Stomach (tissue), 8 donors: ENCODE measurements at regions not wholly inside any gene's neighbourhood (a gene's known extent, or its start where the extent isn't known, plus 50 kb on each side); places are given as distances from the start of the nearest gene placed in this dataset.

Source experiments
- DNase-seq, 2 donors: peaks; one replicate each; pipeline versions ENCODE4 v3.0.0 to v3.0.0-alpha.2; 2013 to 2019
- H3K27ac ChIP-seq, 5 donors: fragments of 200-600 bp in 4 of 5; sonication (generic) in 4 of 5; one replicate each; pipeline ENCODE4 v1.5.1; 2013 to 2019; ENCODE audit warnings: mild to moderate bottlenecking in 1 of 5, moderate library complexity in 1 of 5
- H3K27me3 ChIP-seq, 3 donors: fragments of 200-600 bp; sonication (generic); one replicate each; pipeline ENCODE4 v1.5.1; 2017 to 2019; ENCODE audit warnings: mixed run types in 1 of 3
- H3K36me3 ChIP-seq, 4 donors: fragments of 200-600 bp; sonication (generic); 1 replicate in 3 of 4; 2 replicates in 1 of 4; pipeline ENCODE4 v1.5.1; 2016 to 2019
- H3K4me1 ChIP-seq, 4 donors: fragments of 200-600 bp; sonication (generic); one replicate each; pipeline ENCODE4 v1.5.1; 2016 to 2019
- H3K4me3 ChIP-seq, 4 donors: fragments of 200-600 bp; sonication (generic) in 3 of 4; one replicate each; pipeline ENCODE4 v1.5.1; 2016 to 2019; ENCODE audit warnings: mild to moderate bottlenecking in 1 of 4
- H3K9me3 ChIP-seq, 4 donors: fragments of 200-600 bp; sonication (generic); one replicate each; pipeline ENCODE4 v1.5.1; 2016 to 2019
- CTCF ChIP-seq, 7 experiments: fragments of 450-650 bp in 4 of 7; fragments of 200-600 bp in 3 of 7; sonication (generic) in 3 of 7; IDR thresholded peaks; one replicate each; pipeline ENCODE4 v1.5.1; 2016 to 2019; ENCODE audit warnings: antibody characterized with exemption in 7 of 7, control low read depth in 2 of 7, mild to moderate bottlenecking in 1 of 7
- EP300 ChIP-seq: sonication (generic); formaldehyde crosslinking; IDR thresholded peaks from one replicate; pipeline ENCODE4 v1.6.1; 2017; ENCODE audit warnings: antibody characterized with exemption
- POLR2A ChIP-seq, 4 donors: fragments of 450-650 bp; IDR thresholded peaks; one replicate each; pipeline ENCODE4 v1.6.1; 2016; ENCODE audit warnings: antibody characterized with exemption in 4 of 4, control low read depth in 2 of 4, mild to moderate bottlenecking in 1 of 4, moderate library complexity in 1 of 4
- POLR2AphosphoS5 ChIP-seq, 3 donors: sonication (generic); formaldehyde crosslinking; IDR thresholded peaks; one replicate each; pipeline ENCODE4 v1.6.1; 2016; ENCODE audit warnings: antibody characterized with exemption in 3 of 3
- WGBS, 5 donors: extraction: QIAGEN DNeasy Blood & Tissue Kit in 3 of 5; methylation state at CpG; one replicate each; pipeline versions ENCODE4 v1.1.5 to v1.1.7; 2013 to 2018; 5-methylcytosine and 5-hydroxymethylcytosine counted together
- intact Hi-C: fragments of 100-400 bp; cut with DNase I; formaldehyde crosslinking; loops from one replicate; pipeline ENCODE4 v1.15.1; 2023; ENCODE audit warnings: low total_unique reads
- donor health status: healthy with polysubstance abuse.
- donor health status: Bipolar disorder and iron deficiency.
- donor health status: healthy.

GRCh38 chr4:79512363-79512762 is 104.3 kb upstream of the GK2 start:
- H3K9me3 ChIP-seq: no peaks in the 10 kb centered on the region
- H3K36me3 ChIP-seq: no peaks in the 10 kb centered on the region
- no peak overlapping the region for H3K4me3 ChIP-seq
- H3K27me3 ChIP-seq: no peaks in the 10 kb centered on the region
- intact Hi-C loops: no loop called here
- DNase-seq: no peak
- H3K27ac ChIP-seq: no peak overlapping the region
- TF ChIP-seq EP300: no peak
- TF ChIP-seq CTCF (IDR thresholded peaks at IDR 0.05): no peak
- no peak for TF ChIP-seq POLR2A (IDR thresholded peaks at IDR 0.05)
- TF ChIP-seq POLR2AphosphoS5 (IDR thresholded peaks at IDR 0.05): no peak
- H3K4me1 ChIP-seq: peaks cover 0 to 13% (median 3%) of the 10 kb centered on the region in 4 donors

- intact Hi-C loops: no loop called here
- no peak overlapping the region for H3K27ac ChIP-seq
- H3K4me1 ChIP-seq: no peaks in the 10 kb centered on the region
- H3K9me3 ChIP-seq: peaks cover 0 to 5% (median 0%) of the 10 kb centered on the region in 4 donors
- no peak overlapping the region for H3K4me3 ChIP-seq
- H3K27me3 ChIP-seq: no peaks in the 10 kb centered on the region
- no peak for DNase-seq
- no peaks in the 10 kb centered on the region for H3K36me3 ChIP-seq
- TF ChIP-seq EP300: no peak
- no peak for TF ChIP-seq POLR2AphosphoS5 (IDR thresholded peaks at IDR 0.05)
- TF ChIP-seq POLR2A (IDR thresholded peaks at IDR 0.05): no peak
- no peak for TF ChIP-seq CTCF (IDR thresholded peaks at IDR 0.05)
Observed at GRCh38 chr4:79502081-79502480, 94.1 kb upstream of the GK2 start.

GRCh38 chr4:79498282-79498681 is 90.3 kb upstream of the GK2 start:
- Histone ChIP-seq H3K27me3 (no peaks in the 10 kb centered on the region), H3K27ac (no peak overlapping the region), H3K4me1 (no peaks in the 10 kb centered on the region), H3K9me3 (peaks cover 0 to 5% (median 0%) of the 10 kb centered on the region in 4 donors), H3K36me3 (no peaks in the 10 kb centered on the region), H3K4me3 (no peak overlapping the region)
- no peak for DNase-seq
- WGBS, 5 donors: 35 to 45% (median 40%) methylated on average over 1 of the region's 1 CpG
- no peak for TF ChIP-seq CTCF (IDR thresholded peaks at IDR 0.05)
- TF ChIP-seq EP300: no peak
- no peak for TF ChIP-seq POLR2A (IDR thresholded peaks at IDR 0.05)
- TF ChIP-seq POLR2AphosphoS5 (IDR thresholded peaks at IDR 0.05): no peak
- intact Hi-C loops: no loop called here

- DNase-seq: no peak
- intact Hi-C loops: no loop called here
- no peak overlapping the region for H3K4me3 ChIP-seq
- H3K9me3 ChIP-seq: peaks cover 0 to 5% (median 0%) of the 10 kb centered on the region in 4 donors
- H3K27me3 ChIP-seq: no peaks in the 10 kb centered on the region
- no peaks in the 10 kb centered on the region for H3K36me3 ChIP-seq
- H3K4me1 ChIP-seq: no peaks in the 10 kb centered on the region
- TF ChIP-seq CTCF (IDR thresholded peaks at IDR 0.05): no peak
- no peak for TF ChIP-seq EP300
- TF ChIP-seq POLR2A (IDR thresholded peaks at IDR 0.05): no peak
- no peak for TF ChIP-seq POLR2AphosphoS5 (IDR thresholded peaks at IDR 0.05)
- WGBS, 5 donors: 87 to 96% (median 88%) methylated on average over 1 of the region's 1 CpG
- H3K27ac ChIP-seq: no peak overlapping the region
Observed at GRCh38 chr4:79497001-79497400, 89.0 kb upstream of the GK2 start.
